HepG2 (cell line): ENCODE measurements at regions not wholly inside any gene's neighbourhood (a gene's known extent, or its start where the extent isn't known, plus 50 kb on each side); places are given as distances from the start of the nearest gene placed in this dataset.
A peak's percentile ranks its signal among the peaks of the same experiment; 100 is the strongest.

Experiments used
- ATAC-seq: fragments of 200-7000 bp; cut with Tn5 transposase; 3 replicates; pipeline ENCODE4 v1.9.1; 2020; ENCODE audit warnings: mild to moderate bottlenecking, moderate library complexity
- BruUV-seq: library from RNA; stranded (reverse); fragments of 400-500 nt; replicated peaks from 2 replicates; lab custom pipeline; 2021; lab: Mats Ljungman, UMichigan
- CTCF ChIA-PET: fragments of 300-600 bp; formaldehyde crosslinking; extraction: SDS; loops from one replicate; lab custom pipeline; 2021; ENCODE audit warnings: low total read pairs, inconsistent platforms, low intra/inter-chr PET ratio; lab: Yijun Ruan, JAX
- POLR2A ChIA-PET: fragments of 350-600 bp; sonication (Branson Sonifier 250); formaldehyde crosslinking; loops from one replicate; lab custom pipeline; 2020; ENCODE audit warnings: antibody characterized with exemption, inconsistent platforms; lab: Yijun Ruan, JAX
- DNase-seq: peaks from one replicate; pipeline ENCODE4 v3.0.0-alpha.2; 2015; ENCODE audit warnings: low spot score
- FAIRE-seq: peaks from 3 replicates; lab custom pipeline; 2011; peaks lifted over from hg19 to GRCh38; lab: Jason Lieb, UNC
- H2AFZ ChIP-seq: one replicate; pipeline ENCODE4 v1.6.1; 2011; ENCODE audit warnings: low read length, inconsistent platforms
- H3K27ac ChIP-seq: fragments of 300-600 bp; 3 replicates; pipeline ENCODE4 v1.8.0; 2011; ENCODE audit warnings: mixed run types, mild to moderate bottlenecking, mixed read lengths, low read length, inconsistent platforms; ENCODE audit not compliant: insufficient read depth; ENCODE audit errors: extremely low read length
- H3K27me3 ChIP-seq, 2 experiments: fragments of 200-600 bp in 1 of 2; 2 replicates in 1 of 2; 3 replicates in 1 of 2; pipeline versions ENCODE4 v1.6.0 to v1.8.0; 2011; ENCODE audit warnings: low read length in 2 of 2, mild to moderate bottlenecking in 2 of 2, moderate library complexity in 2 of 2, inconsistent platforms in 1 of 2; ENCODE audit not compliant: insufficient read depth in 2 of 2, control insufficient read depth in 1 of 2
- H3K36me3 ChIP-seq, 2 experiments: fragments of 200-600 bp in 1 of 2; replicated peaks in 1 of 2; 2 replicates in 1 of 2; 3 replicates in 1 of 2; pipeline versions ENCODE4 v1.5.1 to v1.8.0; 2011; ENCODE audit warnings: low read length in 2 of 2, inconsistent platforms in 1 of 2; ENCODE audit not compliant: insufficient read depth in 2 of 2, control insufficient read depth in 1 of 2
- H3K4me1 ChIP-seq: 2 replicates; pipeline ENCODE4 v1.5.1; 2012; ENCODE audit warnings: low read length, inconsistent platforms; ENCODE audit not compliant: insufficient read depth
- H3K4me2 ChIP-seq: 2 replicates; pipeline ENCODE4 v1.6.0; 2011; ENCODE audit warnings: low read depth, low read length, inconsistent platforms
- H3K4me3 ChIP-seq, 3 experiments: fragments of 200-600 bp in 1 of 3; sonication (generic), shearing (Covaris generic) in 1 of 3; replicated peaks in 1 of 3; 2 replicates each; pipeline ENCODE4 v1.5.1; 2011 to 2016; ENCODE audit warnings: low read length in 3 of 3, inconsistent platforms in 2 of 3, low read depth in 2 of 3, mild to moderate bottlenecking in 2 of 3, control low read depth in 1 of 3, mixed read lengths in 1 of 3; ENCODE audit not compliant: insufficient read depth in 1 of 3
- H3K79me2 ChIP-seq: one replicate; pipeline ENCODE4 v1.6.1; 2011; ENCODE audit warnings: low read length, inconsistent platforms; ENCODE audit not compliant: insufficient read depth
- H3K9ac ChIP-seq: 2 replicates; pipeline ENCODE4 v1.6.0; 2011; ENCODE audit warnings: mild to moderate bottlenecking, low read depth, low read length, inconsistent platforms; ENCODE audit not compliant: insufficient read depth
- H3K9me3 ChIP-seq: 2 replicates; pipeline ENCODE4 v1.5.1; 2012; ENCODE audit warnings: mild to moderate bottlenecking, low read length
- H4K20me1 ChIP-seq: 2 replicates; pipeline ENCODE4 v1.6.0; 2011; ENCODE audit warnings: inconsistent platforms, mild to moderate bottlenecking, low read length, moderate library complexity; ENCODE audit not compliant: insufficient read depth
- ATF7 ChIP-seq, 2 experiments: fragments of 450-650 bp in 1 of 2; sonication (generic) in 1 of 2; formaldehyde crosslinking in 1 of 2; IDR thresholded peaks; 2 replicates each; pipeline versions ENCODE4 v1.4.0 to v1.6.1; 2016 to 2020; ENCODE audit warnings: antibody characterized with exemption in 1 of 2, mild to moderate bottlenecking in 1 of 2, missing genetic modification reagents in 1 of 2
- CENPT ChIP-seq: sonication (generic); formaldehyde crosslinking; IDR thresholded peaks from 2 replicates; pipeline ENCODE4 v1.8.0; 2022; ENCODE audit warnings: low read depth, mild to moderate bottlenecking, moderate library complexity, missing genetic modification reagents
- CREB1 ChIP-seq, 2 experiments: fragments of 450-650 bp in 1 of 2; IDR thresholded peaks; 2 replicates each; pipeline ENCODE4 v1.6.1; 2016 to 2017; ENCODE audit warnings: control low read depth in 1 of 2, mild to moderate bottlenecking in 1 of 2, missing compliant biosample characterization in 1 of 2, missing genetic modification characterization in 1 of 2
- HNRNPUL1 ChIP-seq: fragments of 200-400 bp; formaldehyde crosslinking; IDR thresholded peaks from 2 replicates; pipeline ENCODE4 v1.6.1; 2017; ENCODE audit warnings: low read depth, mild to moderate bottlenecking, low read length, moderate library complexity
- MAFF ChIP-seq: IDR thresholded peaks from 2 replicates; pipeline ENCODE4 v1.6.1; 2011; ENCODE audit warnings: low read depth, low read length, improper control_type of control experiment
- MAFK ChIP-seq, 2 experiments: IDR thresholded peaks in 1 of 2; conservative IDR thresholded peaks in 1 of 2; 2 replicates each; pipeline ENCODE4 v1.6.1; 2011; ENCODE audit warnings: improper control_type of control experiment in 2 of 2, low read length in 2 of 2
- TGIF2 ChIP-seq: IDR thresholded peaks from 2 replicates; pipeline ENCODE4 v1.6.1; 2016; ENCODE audit warnings: control low read depth, missing compliant biosample characterization
- WGBS: methylation state at CpG from one replicate; pipeline ENCODE4 v1.1.6; 2017; ENCODE audit warnings: low lambda C conversion rate; 5-methylcytosine and 5-hydroxymethylcytosine counted together
- in situ Hi-C: cut with HindIII; loops from 2 replicates; pipeline ENCODE4 v1.10.0; 2017; ENCODE audit warnings: low pct_unique_long_range_greater_than_20kb; ENCODE audit not compliant: extremely low pct_ligation_motif_present
- intact Hi-C: fragments of 100-400 bp; cut with micrococcal nuclease; formaldehyde crosslinking; loops from one replicate; pipeline ENCODE4 v1.10.0; 2022; ENCODE audit not compliant: unreplicated experiment

DNA sequence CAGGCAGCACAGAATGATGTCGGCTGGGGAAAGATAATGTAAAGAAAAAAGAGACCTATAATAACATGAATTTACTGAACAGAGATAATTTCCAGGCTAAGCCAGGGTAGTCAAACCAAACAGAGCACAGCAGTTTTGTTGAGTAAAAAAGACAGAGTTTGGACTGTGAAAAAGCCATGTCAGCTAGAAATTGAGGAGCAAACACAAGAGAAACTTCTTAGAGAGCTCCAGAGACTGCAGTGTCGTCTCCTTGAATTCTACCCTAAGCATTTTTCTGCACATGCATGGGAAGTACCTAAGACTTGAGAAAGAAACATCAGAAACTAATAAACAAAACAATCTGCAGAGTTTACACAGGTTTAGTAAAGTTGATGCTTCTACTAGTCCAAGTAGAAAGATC, 1098.8 kb upstream of the CDH8 start:
- Histone ChIP-seq H3K4me1 (no peaks in the 10 kb centered on the region), H3K27ac (no peak overlapping the region), H4K20me1 (no peaks in the 10 kb centered on the region), H3K4me3 (no peak overlapping the region), H3K4me2 (no peak overlapping the region), H3K36me3 (no peaks in the 10 kb centered on the region), H3K27me3 (no peaks in the 10 kb centered on the region), H2AFZ (no peak overlapping the region), H3K79me2 (no peaks in the 10 kb centered on the region), H3K9me3 (peaks cover 41% of the 10 kb centered on the region), H3K9ac (no peak overlapping the region)
- 1% methylated on average over 2 of the region's 2 CpGs for WGBS
- ATAC-seq (no peak), DNase-seq (no peak), FAIRE-seq (no peak)
- ChIA-PET CTCF (no interaction called here), POLR2A (no interaction called here)
- intact Hi-C loops (no loop called here), in situ Hi-C loops (no loop called here)
- TF ChIP-seq MAFK (conservative IDR thresholded peaks at IDR 0.05 in 1 of 2, IDR thresholded peaks at IDR 0.05 in 1 of 2; ENCODE audit: low read length in 2 of 2) (peak; percentile 43 to 76), TGIF2 (CRISPR knock-in tag) (no peak), CENPT (CRISPR knock-in tag) (no peak), MAFF (peak; percentile 47; the same call in 1 of the 2 replicates)
- BruUV-seq: no TSS peak

DNA sequence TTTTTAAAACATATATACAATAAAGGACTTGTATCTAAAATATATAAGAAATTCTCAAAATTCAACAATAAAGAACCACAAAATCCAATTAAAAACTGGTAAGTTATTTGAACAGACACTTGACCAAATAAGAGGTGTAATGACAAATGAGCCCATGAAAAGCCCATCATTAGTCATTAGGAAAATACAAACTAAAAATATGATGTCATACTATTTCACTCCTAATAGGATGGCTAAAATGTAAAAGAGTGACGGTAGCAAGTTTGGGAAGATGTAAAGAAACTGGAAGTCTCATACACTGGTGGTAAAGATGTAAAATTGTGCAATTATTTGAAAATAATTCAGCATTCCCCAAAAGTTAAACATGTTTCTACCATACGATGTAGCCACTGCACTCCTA, 1095.3 kb upstream of the CDH8 start:
- DNase-seq (no peak), FAIRE-seq (no peak)
- Histone ChIP-seq H3K4me3 (no peak overlapping the region), H3K9me3 (peaks cover 55% of the 10 kb centered on the region), H4K20me1 (no peaks in the 10 kb centered on the region), H3K27ac (no peak overlapping the region)
- TF ChIP-seq ATF7 (IDR thresholded peaks at IDR 0.05) (peak; percentile 94), ATF7 (CRISPR knock-in tag; IDR thresholded peaks at IDR 0.05) (no peak), CREB1 (IDR thresholded peaks at IDR 0.05) (peak; percentile 53), CREB1 (CRISPR knock-in tag; IDR thresholded peaks at IDR 0.05) (no peak), HNRNPUL1 (no peak)
- TF ChIP-seq, all 625 proteins: peak for 2
- POLR2A ChIA-PET: no interaction called here
- 5% methylated on average over 2 of the region's 2 CpGs for WGBS
- CTCF ChIA-PET: no interaction called here
- no peaks in the 10 kb centered on the region for H3K4me1 ChIP-seq
- BruUV-seq: no TSS peak
- no peak overlapping the region for H3K4me2 ChIP-seq
- H2AFZ ChIP-seq: no peak overlapping the region
- no peaks in the 10 kb centered on the region for H3K79me2 ChIP-seq
- H3K9ac ChIP-seq: no peak overlapping the region
- intact Hi-C loops (no loop called here), in situ Hi-C loops (no loop called here)
- no peak for ATAC-seq
- H3K36me3 ChIP-seq: no peaks in the 10 kb centered on the region
- no peaks in the 10 kb centered on the region for H3K27me3 ChIP-seq
